Upper lobe of right lung (tissue), 1 donor: ENCODE measurements at regions not wholly inside any gene's neighbourhood (a gene's known extent, or its start where the extent isn't known, plus 50 kb on each side); places are given as distances from the start of the nearest gene placed in this dataset.

ENCODE experiments used
- ATAC-seq: fragments of 200-7000 bp; cut with Tn5 transposase; one replicate; pipeline ENCODE4 v1.9.1; 2020; ENCODE audit warnings: mild to moderate bottlenecking, moderate library complexity
- DNase-seq: peaks from one replicate; pipeline ENCODE4 v3.0.0-alpha.2; 2020
- H3K27ac ChIP-seq: fragments of 200-600 bp; one replicate; pipeline ENCODE4 v1.8.0; 2022
- H3K27me3 ChIP-seq: fragments of 200-600 bp; one replicate; pipeline ENCODE4 v1.8.0; 2022; ENCODE audit warnings: mild to moderate bottlenecking
- H3K36me3 ChIP-seq: fragments of 200-600 bp; one replicate; pipeline ENCODE4 v1.8.0; 2022
- H3K4me1 ChIP-seq: fragments of 200-600 bp; one replicate; pipeline ENCODE4 v1.8.0; 2022
- H3K4me3 ChIP-seq: fragments of 200-600 bp; one replicate; pipeline ENCODE4 v1.8.0; 2022; ENCODE audit warnings: mild to moderate bottlenecking
- H3K9me3 ChIP-seq: fragments of 200-600 bp; one replicate; pipeline ENCODE4 v1.8.0; 2022
- intact Hi-C: fragments of 100-400 bp; cut with DNase I; formaldehyde crosslinking; loops from one replicate; pipeline ENCODE4 v1.11.0; 2022
- TF ChIP-seq, protein P1 (sequence below): fragments of 200-600 bp; IDR thresholded peaks from one replicate; pipeline ENCODE4 v1.8.0; 2022; ENCODE audit warnings: antibody characterized with exemption
- donor health status: DM: no; HTN: yes; CAD: no; lungs with severe emphysema.

DNA sequence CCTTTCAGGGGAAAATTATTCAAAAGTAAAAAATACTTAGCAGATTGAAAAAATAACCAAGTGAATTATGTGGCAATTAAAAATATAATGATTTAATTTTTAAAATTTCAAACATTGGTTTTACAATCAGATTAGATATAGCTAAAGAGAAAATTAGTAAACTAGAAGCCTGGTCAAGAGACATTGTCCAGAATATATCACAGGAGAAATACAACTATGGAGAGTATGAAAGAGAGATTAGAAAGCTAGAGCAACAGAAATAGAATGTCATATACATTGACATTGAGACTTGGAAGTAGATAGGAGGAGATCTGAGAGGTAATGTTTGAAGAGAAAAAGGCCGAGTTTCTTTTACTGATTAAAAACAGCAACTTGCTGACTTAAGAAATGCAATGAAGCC, 476.4 kb upstream of the SLC10A2 start:
- no peak for DNase-seq
- no peak overlapping the region for H3K4me3 ChIP-seq
- intact Hi-C loops: no loop called here
- no peaks in the 10 kb centered on the region for H3K36me3 ChIP-seq
- H3K27me3 ChIP-seq: no peaks in the 10 kb centered on the region
- no peaks in the 10 kb centered on the region for H3K9me3 ChIP-seq
- no peaks in the 10 kb centered on the region for H3K4me1 ChIP-seq
- ATAC-seq: no peak
- H3K27ac ChIP-seq: no peak overlapping the region
- TF ChIP-seq, protein P1, sequence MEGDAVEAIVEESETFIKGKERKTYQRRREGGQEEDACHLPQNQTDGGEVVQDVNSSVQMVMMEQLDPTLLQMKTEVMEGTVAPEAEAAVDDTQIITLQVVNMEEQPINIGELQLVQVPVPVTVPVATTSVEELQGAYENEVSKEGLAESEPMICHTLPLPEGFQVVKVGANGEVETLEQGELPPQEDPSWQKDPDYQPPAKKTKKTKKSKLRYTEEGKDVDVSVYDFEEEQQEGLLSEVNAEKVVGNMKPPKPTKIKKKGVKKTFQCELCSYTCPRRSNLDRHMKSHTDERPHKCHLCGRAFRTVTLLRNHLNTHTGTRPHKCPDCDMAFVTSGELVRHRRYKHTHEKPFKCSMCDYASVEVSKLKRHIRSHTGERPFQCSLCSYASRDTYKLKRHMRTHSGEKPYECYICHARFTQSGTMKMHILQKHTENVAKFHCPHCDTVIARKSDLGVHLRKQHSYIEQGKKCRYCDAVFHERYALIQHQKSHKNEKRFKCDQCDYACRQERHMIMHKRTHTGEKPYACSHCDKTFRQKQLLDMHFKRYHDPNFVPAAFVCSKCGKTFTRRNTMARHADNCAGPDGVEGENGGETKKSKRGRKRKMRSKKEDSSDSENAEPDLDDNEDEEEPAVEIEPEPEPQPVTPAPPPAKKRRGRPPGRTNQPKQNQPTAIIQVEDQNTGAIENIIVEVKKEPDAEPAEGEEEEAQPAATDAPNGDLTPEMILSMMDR: no peak

DNA sequence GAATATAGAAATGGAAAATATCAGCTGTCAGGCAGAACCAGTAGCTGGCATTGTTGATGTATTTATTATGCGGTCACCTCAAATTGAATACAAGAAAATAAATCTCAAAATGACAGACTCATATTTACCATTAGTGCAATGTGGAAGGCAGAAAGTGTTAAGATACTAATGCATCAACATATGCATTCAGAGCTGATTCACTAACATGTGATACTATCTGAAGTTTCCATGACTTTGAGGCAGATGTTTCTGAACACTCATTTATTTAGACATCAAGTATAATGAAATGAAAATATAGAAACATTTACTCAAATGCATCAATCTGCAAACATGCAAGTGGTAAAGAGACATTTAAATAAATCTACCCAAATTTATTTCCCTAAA, 474.2 kb upstream of the SLC10A2 start:
- ATAC-seq: no peak
- Histone ChIP-seq H3K4me1 (no peaks in the 10 kb centered on the region), H3K27me3 (no peaks in the 10 kb centered on the region), H3K27ac (no peak overlapping the region), H3K9me3 (no peaks in the 10 kb centered on the region), H3K4me3 (no peak overlapping the region), H3K36me3 (no peaks in the 10 kb centered on the region)
- DNase-seq: no peak
- intact Hi-C loops: no loop called here
- TF ChIP-seq, protein P1: no peak

DNA sequence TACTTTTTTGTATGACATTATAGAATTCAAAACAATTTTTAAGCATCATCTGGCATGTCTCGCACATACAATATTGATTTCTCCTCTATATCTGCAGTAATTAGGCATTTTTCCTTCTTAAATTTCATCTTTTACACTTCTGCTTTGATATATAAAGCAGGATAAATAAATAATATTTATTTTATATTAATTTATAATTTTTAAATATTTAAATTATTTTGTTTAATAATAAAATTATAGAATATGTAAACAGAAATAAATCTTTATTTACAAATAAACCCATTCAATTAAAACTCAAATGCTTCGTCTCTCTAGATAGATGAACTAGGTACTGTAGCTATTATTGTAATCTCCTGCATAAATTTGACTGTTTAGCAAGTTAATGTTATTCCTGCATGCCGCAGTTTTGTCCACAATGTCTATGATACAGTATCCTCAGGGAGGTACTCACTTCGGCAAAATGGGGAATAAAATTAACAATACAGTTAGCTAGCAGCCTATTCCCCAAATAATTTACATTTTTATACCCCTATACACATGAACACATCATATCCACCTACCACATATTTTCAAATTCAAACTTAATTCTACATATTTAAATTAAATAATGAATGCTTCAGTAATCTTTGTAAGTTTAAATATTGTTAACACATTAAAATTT, 473.6 kb upstream of the SLC10A2 start:
- DNase-seq: no peak

DNA sequence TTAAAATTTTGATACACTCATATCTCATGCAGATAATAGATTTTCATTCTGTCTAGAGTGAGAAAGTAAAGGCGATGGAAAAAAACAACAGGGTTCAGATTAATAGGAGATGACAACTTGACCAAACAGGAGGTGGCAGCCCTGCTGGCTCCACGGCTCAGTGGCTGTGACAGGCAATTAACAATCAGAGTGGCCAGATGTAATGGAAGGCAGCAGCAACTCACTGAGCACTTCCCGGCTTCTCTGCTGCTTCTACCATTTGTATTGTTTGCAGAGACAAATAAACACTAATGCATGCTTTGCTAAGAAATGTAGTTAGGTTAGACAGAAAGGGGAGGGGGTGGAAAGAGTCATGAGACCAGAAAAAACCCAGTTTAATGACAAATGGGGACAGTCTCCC, 473.0 kb upstream of the SLC10A2 start:
- DNase-seq (peak; percentile 32), ATAC-seq (no peak)
- no peaks in the 10 kb centered on the region for H3K27me3 ChIP-seq
- intact Hi-C loops: no loop called here
- no peaks in the 10 kb centered on the region for H3K4me1 ChIP-seq
- no peak overlapping the region for H3K4me3 ChIP-seq
- H3K9me3 ChIP-seq: no peaks in the 10 kb centered on the region
- no peak overlapping the region for H3K27ac ChIP-seq
- TF ChIP-seq, protein P1: no peak
- H3K36me3 ChIP-seq: no peaks in the 10 kb centered on the region

More for the DNA sequence above, 473.6 kb upstream of the SLC10A2 start:
- ATAC-seq: no peak
- intact Hi-C loops: no loop called here
- H3K4me3 ChIP-seq: no peak overlapping the region
- H3K36me3 ChIP-seq: no peaks in the 10 kb centered on the region
- no peaks in the 10 kb centered on the region for H3K4me1 ChIP-seq
- no peak overlapping the region for H3K27ac ChIP-seq
- TF ChIP-seq, protein P1: no peak
- H3K27me3 ChIP-seq: no peaks in the 10 kb centered on the region
- no peaks in the 10 kb centered on the region for H3K9me3 ChIP-seq

DNA sequence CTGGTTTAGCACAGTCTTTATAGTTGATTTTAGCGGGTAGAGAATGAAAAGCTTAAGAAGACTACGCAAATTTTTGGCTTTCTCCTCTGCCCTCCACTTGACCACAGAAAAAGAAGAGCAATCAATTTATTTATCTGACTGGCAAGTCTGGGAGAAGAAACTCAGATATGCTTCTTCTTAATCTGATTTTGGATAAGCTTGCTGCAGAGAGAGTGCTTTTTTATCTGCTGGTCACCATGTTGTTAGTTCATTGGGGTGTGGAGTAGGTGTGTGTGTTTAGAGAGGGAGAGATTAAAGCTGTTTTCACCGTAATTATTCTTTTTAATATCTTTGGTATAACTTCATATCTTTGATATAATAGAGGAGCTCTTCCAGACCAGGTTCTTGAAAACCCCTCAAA, 471.4 kb upstream of the SLC10A2 start:
- Histone ChIP-seq H3K36me3 (no peaks in the 10 kb centered on the region), H3K4me3 (no peak overlapping the region), H3K27ac (no peak overlapping the region), H3K27me3 (no peaks in the 10 kb centered on the region), H3K4me1 (no peaks in the 10 kb centered on the region), H3K9me3 (no peaks in the 10 kb centered on the region)
- ATAC-seq: no peak
- TF ChIP-seq, protein P1: no peak
- intact Hi-C loops: no loop called here
- DNase-seq: no peak

DNA sequence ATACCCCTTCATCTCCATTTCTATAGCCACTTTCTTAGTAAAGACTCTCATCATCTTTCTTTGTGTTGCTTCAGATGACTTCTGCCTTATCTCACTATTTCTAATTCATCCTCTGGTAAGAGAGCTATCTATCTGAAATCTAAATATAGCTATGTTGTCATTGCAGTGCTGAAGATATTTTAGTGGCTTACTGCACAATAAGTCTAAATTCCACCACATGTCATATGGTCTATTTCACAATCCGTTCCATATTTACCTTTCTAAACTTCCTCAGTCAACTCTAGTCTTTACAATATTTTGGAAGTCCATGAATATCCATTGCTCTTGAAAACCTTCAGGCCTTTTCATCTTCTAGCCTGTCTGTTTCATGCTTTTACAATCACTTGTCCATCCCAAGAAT, 465.1 kb upstream of the SLC10A2 start:
- TF ChIP-seq, protein P1: no peak
- no peak for ATAC-seq
- Histone ChIP-seq H3K4me3 (no peak overlapping the region), H3K4me1 (no peaks in the 10 kb centered on the region), H3K27ac (no peak overlapping the region), H3K9me3 (no peaks in the 10 kb centered on the region), H3K27me3 (no peaks in the 10 kb centered on the region), H3K36me3 (no peaks in the 10 kb centered on the region)
- intact Hi-C loops: no loop called here
- DNase-seq: no peak
